CD14-positive monocyte (primary cell): ENCODE measurements at regions not wholly inside any gene's neighbourhood (a gene's known extent, or its start where the extent isn't known, plus 50 kb on each side); places are given as distances from the start of the nearest gene placed in this dataset.

ENCODE experiments used
- DNase-seq, 3 donors: peaks; one replicate each; pipeline ENCODE4 v3.0.0-alpha.2; 2011 to 2022
- H2AFZ ChIP-seq: 2 replicates; pipeline ENCODE4 v1.6.0; 2012; ENCODE audit warnings: mild to moderate bottlenecking, low read depth, low read length, inconsistent platforms; ENCODE audit not compliant: insufficient read depth, poor library complexity, severe bottlenecking
- H3K27ac ChIP-seq, 2 donors: 1 replicate in 1 of 2; 2 replicates in 1 of 2; pipeline ENCODE4 v1.5.1; 2012 to 2013; ENCODE audit warnings: low read length in 2 of 2, control low read depth in 1 of 2, inconsistent platforms in 1 of 2, low read depth in 1 of 2, mild to moderate bottlenecking in 1 of 2
- H3K27me3 ChIP-seq, 2 donors: one replicate each; pipeline versions ENCODE4 v1.6.0 to v1.6.1; 2011 to 2013; ENCODE audit warnings: low read length in 2 of 2; ENCODE audit not compliant: control insufficient read depth in 2 of 2, insufficient read depth in 2 of 2
- H3K36me3 ChIP-seq, 2 donors: replicated peaks in 1 of 2; 1 replicate in 1 of 2; 2 replicates in 1 of 2; pipeline versions ENCODE4 v1.5.1 to v1.6.1; 2012 to 2013; ENCODE audit warnings: low read length in 2 of 2, control low read depth in 1 of 2, inconsistent platforms in 1 of 2, mild to moderate bottlenecking in 1 of 2; ENCODE audit not compliant: insufficient read depth in 2 of 2, control insufficient read depth in 1 of 2
- H3K4me1 ChIP-seq, 2 donors: 1 replicate in 1 of 2; 2 replicates in 1 of 2; pipeline versions ENCODE4 v1.5.1 to v1.6.1; 2012 to 2013; ENCODE audit warnings: low read length in 2 of 2, control low read depth in 1 of 2, inconsistent platforms in 1 of 2, mild to moderate bottlenecking in 1 of 2, moderate library complexity in 1 of 2; ENCODE audit not compliant: insufficient read depth in 2 of 2, control insufficient read depth in 1 of 2
- H3K4me2 ChIP-seq: replicated peaks from 2 replicates; pipeline ENCODE3; 2012; ENCODE audit warnings: low read length, moderate library complexity, mild to moderate bottlenecking; ENCODE audit not compliant: poor library complexity, severe bottlenecking; ENCODE audit errors: extremely low read depth
- H3K4me3 ChIP-seq, 3 experiments: fragments of 200-600 bp in 1 of 3; sonication (generic) in 1 of 3; replicated peaks in 1 of 3; 1 replicate in 2 of 3; 2 replicates in 1 of 3; pipeline ENCODE4 v1.5.1; 2011 to 2013; ENCODE audit warnings: low read length in 3 of 3, mild to moderate bottlenecking in 3 of 3, control low read depth in 2 of 3, low read depth in 2 of 3, inconsistent platforms in 1 of 3, moderate library complexity in 1 of 3
- H3K79me2 ChIP-seq: 2 replicates; pipeline ENCODE4 v1.6.0; 2012; ENCODE audit warnings: mild to moderate bottlenecking, control low read depth, inconsistent platforms, low read length, moderate library complexity; ENCODE audit not compliant: insufficient read depth
- H3K9ac ChIP-seq: 2 replicates; pipeline ENCODE4 v1.6.0; 2017; ENCODE audit warnings: low read length, mild to moderate bottlenecking; ENCODE audit not compliant: insufficient read depth, poor library complexity, severe bottlenecking
- H3K9me3 ChIP-seq, 2 donors: replicated peaks in 1 of 2; 1 replicate in 1 of 2; 2 replicates in 1 of 2; pipeline versions ENCODE4 v1.5.1 to v1.6.1; 2012 to 2013; ENCODE audit warnings: low read length in 2 of 2, control low read depth in 1 of 2; ENCODE audit not compliant: control insufficient read depth in 1 of 2, insufficient read depth in 1 of 2
- H4K20me1 ChIP-seq: 2 replicates; pipeline ENCODE4 v1.6.0; 2012; ENCODE audit warnings: mild to moderate bottlenecking, low read length, control low read depth, moderate library complexity; ENCODE audit not compliant: insufficient read depth
- H3K27ac Mint-ChIP-seq, 7 donors: one replicate each; pipeline ENCODE4 v1.8.0; 2020; ENCODE audit warnings: mild to moderate bottlenecking in 7 of 7, mixed read lengths in 7 of 7, moderate library complexity in 6 of 7, inconsistent platforms in 2 of 7
- H3K27me3 Mint-ChIP-seq, 3 donors: one replicate each; pipeline ENCODE4 v1.8.0; 2021 to 2022; ENCODE audit warnings: low read depth in 3 of 3, mild to moderate bottlenecking in 3 of 3, mixed read lengths in 3 of 3, moderate library complexity in 3 of 3, inconsistent platforms in 1 of 3
- H3K36me3 Mint-ChIP-seq, 2 donors: one replicate each; pipeline ENCODE4 v1.8.0; 2020; ENCODE audit warnings: mixed read lengths in 2 of 2, inconsistent platforms in 1 of 2, mild to moderate bottlenecking in 1 of 2
- H3K4me1 Mint-ChIP-seq: one replicate; pipeline ENCODE4 v1.8.0; 2020; ENCODE audit warnings: mild to moderate bottlenecking, mixed read lengths
- H3K4me3 Mint-ChIP-seq, 2 donors: one replicate each; pipeline ENCODE4 v1.8.0; 2020; ENCODE audit warnings: mild to moderate bottlenecking in 2 of 2, mixed read lengths in 2 of 2, moderate library complexity in 1 of 2
- H3K9me3 Mint-ChIP-seq, 7 donors: one replicate each; pipeline ENCODE4 v1.8.0; 2020 to 2022; ENCODE audit warnings: mixed read lengths in 7 of 7, mild to moderate bottlenecking in 6 of 7, moderate library complexity in 6 of 7, inconsistent platforms in 2 of 7
- CTCF ChIP-seq: fragments of 200-600 bp; IDR thresholded peaks from one replicate; pipeline ENCODE4 v1.8.0; 2022; ENCODE audit warnings: antibody characterized with exemption, mild to moderate bottlenecking
- WGBS: methylation state at CpG from one replicate; pipeline ENCODE4 v1.1.5; 2013; ENCODE audit warnings: missing lambda C conversion rate; ENCODE audit not compliant: insufficient coverage; 5-methylcytosine and 5-hydroxymethylcytosine counted together
- intact Hi-C, 2 donors: fragments of 100-400 bp; cut with micrococcal nuclease; formaldehyde crosslinking; loops; one replicate each; pipeline versions ENCODE4 v1.15.0 to v1.15.1; 2023

GRCh38 chr11:95296165-95296564 is 65.2 kb upstream of the SESN3 start:
- Histone ChIP-seq H3K79me2 (no peaks in the 10 kb centered on the region), H3K27me3 (no peaks in the 10 kb centered on the region), H3K9ac (no peak overlapping the region), H4K20me1 (no peaks in the 10 kb centered on the region), H3K36me3 (no peaks in the 10 kb centered on the region), H2AFZ (no peak overlapping the region), H3K27ac (peak overlapping the region in 1 of 2 donors; percentile 74), H3K4me2 (peak overlapping the region; percentile 64), H3K9me3 (no peaks in the 10 kb centered on the region), H3K4me1 (peaks cover 35 to 37% of the 10 kb centered on the region in 2 donors), H3K4me3 (peak overlapping the region in 1 of 3 experiments; percentile 58)
- peak overlapping the region in 1 of 2 donors; percentile 39 for H3K4me3 Mint-ChIP-seq
- H3K9me3 Mint-ChIP-seq = no peaks in the 10 kb centered on the region
- H3K4me1 Mint-ChIP-seq = peaks cover 41% of the 10 kb centered on the region
- no peak for DNase-seq
- H3K27ac Mint-ChIP-seq = peak overlapping the region in 5 of 7 donors; percentile 59 to 96 (median 76)
- no peak for TF ChIP-seq CTCF
- intact Hi-C loops = loop anchor here in 1 of 2 donors (10.0 kb wide), 1 partner anchor 69 kb away; no protein-coding TSS in a partner anchor
- H3K36me3 Mint-ChIP-seq = peaks cover 0 to 3% of the 10 kb centered on the region in 2 donors
- peaks cover 0 to 4% (median 3%) of the 10 kb centered on the region in 3 donors for H3K27me3 Mint-ChIP-seq

GRCh38 chr11:95295382-95296149 is 64.6 kb upstream of the SESN3 start:
- H3K4me1 Mint-ChIP-seq = peaks cover 41% of the 10 kb centered on the region
- intact Hi-C loops = loop anchor here in 1 of 2 donors (10.0 kb wide), 1 partner anchor 69 kb away; no protein-coding TSS in a partner anchor
- no peak overlapping the region for H2AFZ ChIP-seq
- H3K36me3 Mint-ChIP-seq = no peaks in the 10 kb centered on the region
- H3K27me3 Mint-ChIP-seq = peaks cover 0 to 4% (median 3%) of the 10 kb centered on the region in 3 donors
- H3K27ac ChIP-seq = peak overlapping the region in 1 of 2 donors; percentile 74
- DNase-seq = no peak
- peaks cover 35 to 37% of the 10 kb centered on the region in 2 donors for H3K4me1 ChIP-seq
- TF ChIP-seq CTCF = no peak
- H3K9me3 ChIP-seq = no peaks in the 10 kb centered on the region
- H3K4me3 ChIP-seq = peak overlapping the region in 1 of 3 experiments; percentile 58
- H3K36me3 ChIP-seq = no peaks in the 10 kb centered on the region
- no peak overlapping the region for H3K9ac ChIP-seq
- H3K4me3 Mint-ChIP-seq = no peak overlapping the region
- peak overlapping the region; percentile 64 for H3K4me2 ChIP-seq
- 100% methylated on average over 2 of the region's 8 CpGs for WGBS
- no peaks in the 10 kb centered on the region for H4K20me1 ChIP-seq
- no peaks in the 10 kb centered on the region for H3K79me2 ChIP-seq
- no peaks in the 10 kb centered on the region for H3K27me3 ChIP-seq
- no peaks in the 10 kb centered on the region for H3K9me3 Mint-ChIP-seq
- peak overlapping the region in 4 of 7 donors; percentile 68 to 96 (median 75) for H3K27ac Mint-ChIP-seq
